H1 (cell line): ENCODE measurements at regions not wholly inside any gene's neighbourhood (a gene's known extent, or its start where the extent isn't known, plus 50 kb on each side); places are given as distances from the start of the nearest gene placed in this dataset.

Experiments used
- CTCF ChIA-PET: fragments of 300-600 bp; sonication (Branson Sonifier 250); formaldehyde crosslinking; loops from one replicate; lab custom pipeline; 2021; ENCODE audit not compliant: partially characterized antibody; lab: Charles Lee
- POLR2A ChIA-PET: fragments of 300-600 bp; sonication (Branson Sonifier 250); formaldehyde crosslinking; loops from one replicate; lab custom pipeline; 2021; ENCODE audit warnings: inconsistent platforms; ENCODE audit not compliant: partially characterized antibody; lab: Charles Lee
- DNase-seq, 2 experiments: peaks; one replicate each; pipeline versions ENCODE4 v3.0.0 to v3.0.0-alpha.2; 2010 to 2022; ENCODE audit warnings: low spot score in 2 of 2, low read depth in 1 of 2, mixed read lengths in 1 of 2
- FAIRE-seq: peaks from 2 replicates; lab custom pipeline; 2011; peaks lifted over from hg19 to GRCh38; lab: Jason Lieb, UNC
- H2AFZ ChIP-seq: 2 replicates; pipeline ENCODE4 v1.8.1; 2012; ENCODE audit warnings: low read length, inconsistent platforms
- H2AK5ac ChIP-seq: 2 replicates; pipeline ENCODE4 v1.6.1; 2013; ENCODE audit warnings: low read depth, low read length
- H2BK120ac ChIP-seq: replicated peaks from 2 replicates; pipeline ENCODE3; 2013; ENCODE audit warnings: low read depth, low read length, inconsistent platforms
- H2BK12ac ChIP-seq: 2 replicates; pipeline ENCODE4 v1.6.1; 2013; ENCODE audit warnings: low read depth, low read length
- H2BK15ac ChIP-seq: 2 replicates; pipeline ENCODE4 v1.6.1; 2013; ENCODE audit warnings: low read length
- H2BK20ac ChIP-seq: 2 replicates; pipeline ENCODE4 v1.6.1; 2013; ENCODE audit warnings: low read length
- H2BK5ac ChIP-seq: 2 replicates; pipeline ENCODE4 v1.6.1; 2013; ENCODE audit warnings: low read depth, low read length
- H3K14ac ChIP-seq: 2 replicates; pipeline ENCODE4 v1.6.1; 2013; ENCODE audit warnings: inconsistent platforms; ENCODE audit not compliant: insufficient read length
- H3K18ac ChIP-seq: 2 replicates; pipeline ENCODE4 v1.6.1; 2013; ENCODE audit warnings: low read length; ENCODE audit errors: extremely low read depth
- H3K23ac ChIP-seq: 2 replicates; pipeline ENCODE4 v1.6.1; 2013; ENCODE audit warnings: inconsistent platforms; ENCODE audit not compliant: insufficient read length
- H3K23me2 ChIP-seq: 2 replicates; pipeline ENCODE4 v1.6.1; 2013; ENCODE audit warnings: low read depth, low read length
- H3K27ac ChIP-seq: 2 replicates; pipeline ENCODE4 v1.6.1; 2011; ENCODE audit warnings: low read depth, low read length, inconsistent platforms
- H3K27me3 ChIP-seq, 4 experiments: replicated peaks in 1 of 4; 1 replicate in 1 of 4; 2 replicates in 3 of 4; pipeline versions ENCODE4 v1.6.1 to v1.8.1; 2011 to 2013; ENCODE audit warnings: low read length in 3 of 4, mild to moderate bottlenecking in 3 of 4, inconsistent platforms in 2 of 4, mixed read lengths in 2 of 4, moderate library complexity in 1 of 4; ENCODE audit not compliant: control insufficient read depth in 3 of 4, insufficient read depth in 3 of 4; ENCODE audit errors: extremely low read depth in 1 of 4
- H3K36me3 ChIP-seq, 4 experiments: 2 replicates each; pipeline versions ENCODE4 v1.6.1 to v1.8.1; 2011 to 2013; ENCODE audit warnings: mild to moderate bottlenecking in 4 of 4, low read length in 3 of 4, moderate library complexity in 2 of 4, control low read depth in 1 of 4, inconsistent platforms in 1 of 4; ENCODE audit not compliant: insufficient read depth in 4 of 4, control insufficient read depth in 2 of 4
- H3K4ac ChIP-seq: replicated peaks from 2 replicates; pipeline ENCODE3; 2013; ENCODE audit warnings: low read length, low read depth, mixed read lengths, inconsistent platforms; ENCODE audit not compliant: insufficient read length
- H3K4me1 ChIP-seq, 4 experiments: replicated peaks in 1 of 4; 1 replicate in 1 of 4; 2 replicates in 3 of 4; pipeline versions ENCODE4 v1.6.1 to v1.8.1; 2011 to 2013; ENCODE audit warnings: low read length in 3 of 4, inconsistent platforms in 2 of 4, mixed read lengths in 1 of 4; ENCODE audit not compliant: insufficient read depth in 4 of 4, control insufficient read depth in 3 of 4
- H3K4me2 ChIP-seq, 2 experiments: 2 replicates each; pipeline versions ENCODE4 v1.6.1 to v1.8.1; 2011 to 2013; ENCODE audit warnings: low read depth in 2 of 2, low read length in 2 of 2, control low read depth in 1 of 2, inconsistent platforms in 1 of 2, mild to moderate bottlenecking in 1 of 2; ENCODE audit not compliant: insufficient read depth in 1 of 2
- H3K4me3 ChIP-seq, 4 experiments: fragments of 200-600, 300-600 bp in 1 of 4; sonication (generic), shearing (Covaris generic), sonication (Bioruptor Twin) in 1 of 4; 2 replicates each; pipeline versions ENCODE4 v1.5.1 to v1.8.1; 2011 to 2016; ENCODE audit warnings: low read length in 4 of 4, low read depth in 3 of 4, control low read depth in 2 of 4, inconsistent platforms in 2 of 4, mild to moderate bottlenecking in 2 of 4, mixed read lengths in 1 of 4, moderate library complexity in 1 of 4; ENCODE audit not compliant: insufficient read depth in 2 of 4; ENCODE audit errors: extremely low read depth in 1 of 4
- H3K56ac ChIP-seq: replicated peaks from 2 replicates; pipeline ENCODE3; 2013; ENCODE audit warnings: low read depth, mild to moderate bottlenecking, mixed read lengths, low read length, inconsistent platforms; ENCODE audit not compliant: insufficient read length
- H3K79me1 ChIP-seq: 2 replicates; pipeline ENCODE4 v1.6.1; 2013; ENCODE audit warnings: low read depth, low read length, control low read depth
- H3K79me2 ChIP-seq, 2 experiments: 2 replicates each; pipeline versions ENCODE4 v1.6.1 to v1.8.1; 2012 to 2013; ENCODE audit warnings: low read length in 2 of 2, mild to moderate bottlenecking in 2 of 2, inconsistent platforms in 1 of 2; ENCODE audit not compliant: insufficient read depth in 2 of 2, control insufficient read depth in 1 of 2
- H3K9ac ChIP-seq, 4 experiments: replicated peaks in 1 of 4; 1 replicate in 1 of 4; 2 replicates in 3 of 4; pipeline versions ENCODE4 v1.6.1 to v1.8.1; 2011 to 2013; ENCODE audit warnings: low read depth in 3 of 4, low read length in 3 of 4, control low read depth in 2 of 4, mild to moderate bottlenecking in 2 of 4, moderate library complexity in 2 of 4, inconsistent platforms in 1 of 4; ENCODE audit errors: extremely low read depth in 1 of 4
- H3K9me3 ChIP-seq, 2 experiments: 2 replicates each; pipeline versions ENCODE4 v1.6.1 to v1.8.1; 2012 to 2013; ENCODE audit warnings: mild to moderate bottlenecking in 2 of 2, moderate library complexity in 2 of 2, control low read depth in 1 of 2, inconsistent platforms in 1 of 2, low read depth in 1 of 2, low read length in 1 of 2, mixed read lengths in 1 of 2; ENCODE audit not compliant: insufficient read depth in 2 of 2
- H4K20me1 ChIP-seq, 2 experiments: replicated peaks in 1 of 2; 2 replicates each; pipeline versions ENCODE3 to v1.8.1; 2011 to 2013; ENCODE audit warnings: inconsistent platforms in 2 of 2, low read length in 2 of 2, mild to moderate bottlenecking in 1 of 2; ENCODE audit not compliant: insufficient read depth in 2 of 2, control insufficient read depth in 1 of 2
- H4K5ac ChIP-seq: 2 replicates; pipeline ENCODE4 v1.6.1; 2013; ENCODE audit warnings: low read length, low read depth, mixed read lengths, inconsistent platforms; ENCODE audit not compliant: insufficient read length
- H4K8ac ChIP-seq: 2 replicates; pipeline ENCODE4 v1.8.0; 2013; ENCODE audit warnings: mild to moderate bottlenecking, moderate library complexity, low read length, inconsistent platforms; ENCODE audit not compliant: insufficient read depth; ENCODE audit errors: extremely low read depth
- H4K91ac ChIP-seq: replicated peaks from 2 replicates; pipeline ENCODE3; 2013; ENCODE audit warnings: low read length, mixed read lengths, inconsistent platforms; ENCODE audit not compliant: insufficient read length
- CTBP2 ChIP-seq: IDR thresholded peaks from 2 replicates; pipeline ENCODE4 v1.7.0; 2011; ENCODE audit warnings: borderline replicate concordance, mild to moderate bottlenecking, moderate library complexity, mixed read lengths, low read length; ENCODE audit not compliant: insufficient read depth, insufficient read length
- EZH2 ChIP-seq: fragments of 200-600 bp; sonication (generic); IDR thresholded peaks from 2 replicates; pipeline ENCODE4 v1.7.1; 2012; ENCODE audit warnings: low read depth, mild to moderate bottlenecking, moderate library complexity, low read length, inconsistent platforms; ENCODE audit not compliant: severe bottlenecking
- GTF2F1 ChIP-seq: IDR thresholded peaks from 2 replicates; pipeline ENCODE4 v1.6.1; 2012; ENCODE audit warnings: low read depth, low read length, improper control_type of control experiment, borderline replicate concordance
- NANOG ChIP-seq: IDR thresholded peaks from 2 replicates; pipeline ENCODE4 v1.6.1; 2011; ENCODE audit warnings: low read length, low read depth, mild to moderate bottlenecking, inconsistent platforms; ENCODE audit not compliant: insufficient read depth, poor library complexity, severe bottlenecking
- NRF1 ChIP-seq: IDR thresholded peaks from 2 replicates; pipeline ENCODE4 v1.6.1; 2011; ENCODE audit warnings: mild to moderate bottlenecking, low read depth, low read length, improper control_type of control experiment
- RNF2 ChIP-seq: fragments of 200-900, 300-1000 bp; sonication (generic); IDR thresholded peaks from 2 replicates; pipeline ENCODE4 v1.7.1; 2016; ENCODE audit warnings: borderline replicate concordance, low read depth, mild to moderate bottlenecking, antibody characterized with exemption, low read length; ENCODE audit not compliant: poor library complexity, severe bottlenecking; ENCODE audit errors: missing control alignments
- TBP ChIP-seq: IDR thresholded peaks from 2 replicates; pipeline ENCODE4 v1.6.1; 2011; ENCODE audit warnings: low read depth, low read length, improper control_type of control experiment
- ZNF274 ChIP-seq: IDR thresholded peaks from 2 replicates; pipeline ENCODE4 v1.7.0; 2012; ENCODE audit warnings: low read length, borderline replicate concordance; ENCODE audit errors: extremely low read depth
- whole genome bisulfite sequencing, 2 experiments: shearing (Covaris generic) in 1 of 2; methylation state at CpG; one replicate each; pipeline versions ENCODE4 v1.1.6 to v1.1.7; 2013 to 2015; ENCODE audit warnings: low lambda C conversion rate in 2 of 2, mixed read lengths in 2 of 2, inconsistent platforms in 1 of 2, low coverage in 1 of 2, missing lambda C conversion rate in 1 of 2; ENCODE audit not compliant: insufficient replicate concordance in 2 of 2, insufficient coverage in 1 of 2, insufficient read length in 1 of 2; ENCODE audit errors: extremely low coverage in 1 of 2, missing lambda C conversion rate in 1 of 2; 5-methylcytosine and 5-hydroxymethylcytosine counted together
- TF ChIP-seq, protein P1 (sequence below), 3 experiments: IDR thresholded peaks; 1 replicate in 2 of 3; 2 replicates in 1 of 3; pipeline versions ENCODE4 v1.5.1 to v1.6.1; 2011; ENCODE audit warnings: low read length in 3 of 3, mild to moderate bottlenecking in 3 of 3, inconsistent platforms in 2 of 3, low read depth in 1 of 3, moderate library complexity in 1 of 3; ENCODE audit not compliant: insufficient read depth in 1 of 3; ENCODE audit errors: control extremely low read depth in 1 of 3
- TF ChIP-seq, protein P2 (sequence below): IDR thresholded peaks from 2 replicates; pipeline ENCODE4 v1.6.1; 2012; ENCODE audit warnings: inconsistent platforms

DNA sequence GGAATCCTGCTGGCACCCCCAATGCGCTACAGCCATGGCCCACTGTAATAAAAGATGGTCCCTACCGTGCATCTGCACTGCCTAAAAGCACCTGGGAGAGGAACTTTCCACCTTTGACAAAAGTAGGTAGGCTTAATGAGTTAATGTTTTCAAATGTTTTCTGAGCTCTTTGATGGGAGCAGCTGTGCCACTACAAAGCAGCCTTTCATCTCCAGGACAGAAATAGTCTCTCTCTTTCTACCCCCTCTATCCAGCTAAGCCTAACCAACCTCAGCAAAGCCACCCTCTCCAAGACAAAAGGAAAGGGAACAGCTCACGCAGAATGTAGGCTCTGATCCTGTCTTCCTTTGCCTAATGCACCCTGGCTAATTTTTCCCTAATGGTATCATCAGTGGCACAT is 560.2 kb downstream of the UQCRFS1 start:
- Histone ChIP-seq H3K14ac (no peak overlapping the region), H3K27me3 (no peaks in the 10 kb centered on the region), H3K36me3 (no peaks in the 10 kb centered on the region; a peak in 1 of 8 replicates), H3K18ac (no peak overlapping the region), H3K23ac (no peak overlapping the region), H3K79me2 (no peaks in the 10 kb centered on the region), H3K27ac (no peak overlapping the region), H3K79me1 (peaks cover 2% of the 10 kb centered on the region; the same call in 1 of the 2 replicates), H3K4me3 (no peak overlapping the region), H4K8ac (no peak overlapping the region), H3K4me1 (peaks cover 0 to 5% (median 3%) of the 10 kb centered on the region in 4 experiments; a peak in 3 of 7 replicates), H2BK120ac (no peak overlapping the region), H4K5ac (no peak overlapping the region), H3K56ac (no peak overlapping the region), H2BK12ac (no peak overlapping the region), H2BK20ac (no peak overlapping the region), H2BK15ac (no peak overlapping the region), H2AK5ac (no peak overlapping the region), H4K20me1 (peaks cover 0 to 1% of the 10 kb centered on the region in 2 experiments), H2BK5ac (no peak overlapping the region), H3K4ac (no peak overlapping the region), H3K9me3 (no peaks in the 10 kb centered on the region), H3K9ac (no peak overlapping the region), H2AFZ (no peak overlapping the region), H4K91ac (no peak overlapping the region), H3K4me2 (no peak overlapping the region), H3K23me2 (no peaks in the 10 kb centered on the region)
- no peak for DNase-seq
- POLR2A ChIA-PET = no interaction called here
- CTCF ChIA-PET = interaction anchor here (1.3 to 4.5 kb wide), 3 partner anchors 10 to 226 kb away, joined by 3 to 16 read pairs (median 9); no protein-coding TSS in a partner anchor
- 82% methylated on average over 3 of the region's 3 CpGs; no CpG with 5 or more reads in 1 of the 2 experiments for WGBS, 2 experiments
- FAIRE-seq = no peak
- TF ChIP-seq ZNF274 = no peak
- no peak for TF ChIP-seq GTF2F1
- TF ChIP-seq, protein P1, sequence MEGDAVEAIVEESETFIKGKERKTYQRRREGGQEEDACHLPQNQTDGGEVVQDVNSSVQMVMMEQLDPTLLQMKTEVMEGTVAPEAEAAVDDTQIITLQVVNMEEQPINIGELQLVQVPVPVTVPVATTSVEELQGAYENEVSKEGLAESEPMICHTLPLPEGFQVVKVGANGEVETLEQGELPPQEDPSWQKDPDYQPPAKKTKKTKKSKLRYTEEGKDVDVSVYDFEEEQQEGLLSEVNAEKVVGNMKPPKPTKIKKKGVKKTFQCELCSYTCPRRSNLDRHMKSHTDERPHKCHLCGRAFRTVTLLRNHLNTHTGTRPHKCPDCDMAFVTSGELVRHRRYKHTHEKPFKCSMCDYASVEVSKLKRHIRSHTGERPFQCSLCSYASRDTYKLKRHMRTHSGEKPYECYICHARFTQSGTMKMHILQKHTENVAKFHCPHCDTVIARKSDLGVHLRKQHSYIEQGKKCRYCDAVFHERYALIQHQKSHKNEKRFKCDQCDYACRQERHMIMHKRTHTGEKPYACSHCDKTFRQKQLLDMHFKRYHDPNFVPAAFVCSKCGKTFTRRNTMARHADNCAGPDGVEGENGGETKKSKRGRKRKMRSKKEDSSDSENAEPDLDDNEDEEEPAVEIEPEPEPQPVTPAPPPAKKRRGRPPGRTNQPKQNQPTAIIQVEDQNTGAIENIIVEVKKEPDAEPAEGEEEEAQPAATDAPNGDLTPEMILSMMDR (IDR thresholded peaks at IDR 0.05; ENCODE audit: control extremely low read depth in 1 of 3, insufficient read depth in 1 of 3, low read depth in 1 of 3, low read length in 3 of 3) = no peak
- no peak for TF ChIP-seq EZH2
- no peak for TF ChIP-seq RNF2
- TF ChIP-seq TBP = no peak
- TF ChIP-seq CTBP2 = no peak
- no peak for TF ChIP-seq NANOG
- TF ChIP-seq NRF1 = no peak
- TF ChIP-seq, protein P2, sequence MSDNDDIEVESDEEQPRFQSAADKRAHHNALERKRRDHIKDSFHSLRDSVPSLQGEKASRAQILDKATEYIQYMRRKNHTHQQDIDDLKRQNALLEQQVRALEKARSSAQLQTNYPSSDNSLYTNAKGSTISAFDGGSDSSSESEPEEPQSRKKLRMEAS = no peak
